A549 (cell line): ENCODE measurements at regions not wholly inside any gene's neighbourhood (a gene's known extent, or its start where the extent isn't known, plus 50 kb on each side); places are given as distances from the start of the nearest gene placed in this dataset.

ENCODE experiments used
- ATAC-seq, 2 experiments: fragments of 200-7000 bp in 1 of 2; fragments of >200 bp in 1 of 2; cut with Nextera tagmentation in 1 of 2; cut with Tn5 transposase in 1 of 2; 3 replicates each; pipeline versions ENCODE4 v1.8.0 to v1.9.1; 2018 to 2020; ENCODE audit warnings: mild to moderate bottlenecking in 1 of 2, moderate library complexity in 1 of 2
- CTCF ChIA-PET: fragments of 300-600 bp; sonication (Branson Sonifier 250); formaldehyde crosslinking; extraction: SDS; loops from one replicate; lab custom pipeline; 2021; ENCODE audit warnings: antibody characterized with exemption, inconsistent platforms; lab: Yijun Ruan, JAX
- POLR2A ChIA-PET: fragments of 350-600 bp; formaldehyde crosslinking; extraction: SDS; loops from one replicate; lab custom pipeline; 2021; ENCODE audit warnings: antibody characterized with exemption, inconsistent platforms; lab: Yijun Ruan, JAX
- DNase-seq, 2 experiments: peaks; one replicate each; pipeline versions ENCODE4 v3.0.0 to v3.0.0-alpha.2; 2011 to 2016; ENCODE audit warnings: low read depth in 1 of 2, low spot score in 1 of 2
- FAIRE-seq: peaks from 2 replicates; lab custom pipeline; 2011; peaks lifted over from hg19 to GRCh38; lab: Jason Lieb, UNC
- H3K27ac ChIP-seq, 2 experiments: fragments of >200 bp; sonication (Bioruptor Twin); formaldehyde crosslinking; 3 replicates each; pipeline ENCODE4 v1.5.1; 2016 to 2017
- H3K4me1 ChIP-seq: fragments of >200 bp; sonication (Bioruptor Twin); formaldehyde crosslinking; 3 replicates; pipeline ENCODE4 v1.6.1; 2016
- H3K4me2 ChIP-seq: fragments of >200 bp; sonication (Bioruptor Twin); formaldehyde crosslinking; 3 replicates; pipeline ENCODE4 v1.6.1; 2016
- H3K4me3 ChIP-seq: fragments of >200 bp; sonication (Bioruptor Twin); formaldehyde crosslinking; 3 replicates; pipeline ENCODE4 v1.5.1; 2016
- H3K9me3 ChIP-seq: fragments of >200 bp; sonication (Bioruptor Twin); formaldehyde crosslinking; 3 replicates; pipeline ENCODE4 v1.6.1; 2016
- ATOH8 ChIP-seq: fragments of 250-450 bp; sonication (Bioruptor Pico); IDR thresholded peaks from 2 replicates; pipeline ENCODE4 v1.5.0; 2020; ENCODE audit warnings: low read depth, mild to moderate bottlenecking, moderate library complexity
- BCL3 ChIP-seq: fragments of >200 bp; sonication (Bioruptor Twin); formaldehyde crosslinking; IDR thresholded peaks from 3 replicates; pipeline ENCODE4 v1.6.1; 2016
- BHLHE40 ChIP-seq: IDR thresholded peaks from 2 replicates; pipeline ENCODE4 v1.6.1; 2012; ENCODE audit warnings: low read depth, low read length, inconsistent platforms
- CHD2 ChIP-seq: fragments of 150-350 bp; IDR thresholded peaks from 2 replicates; pipeline ENCODE4 v1.6.1; 2014; ENCODE audit warnings: low read length; ENCODE audit not compliant: partially characterized antibody
- EHF ChIP-seq: fragments of 250-450 bp; sonication (Bioruptor Pico); IDR thresholded peaks from 2 replicates; pipeline ENCODE4 v1.5.0; 2020; ENCODE audit warnings: mild to moderate bottlenecking
- EHMT2 ChIP-seq: fragments of 200-600 bp; sonication (generic); IDR thresholded peaks from 2 replicates; pipeline ENCODE4 v1.6.1; 2016; ENCODE audit warnings: antibody characterized with exemption, low read depth, mild to moderate bottlenecking, moderate library complexity
- EP300 ChIP-seq, 2 experiments: fragments of >200 bp; sonication (Bioruptor Twin); formaldehyde crosslinking; IDR thresholded peaks; 2 replicates in 1 of 2; 3 replicates in 1 of 2; pipeline ENCODE4 v1.6.1; 2016 to 2017
- ESRRA ChIP-seq: fragments of 150-350 bp; IDR thresholded peaks from 2 replicates; pipeline ENCODE4 v1.6.1; 2014; ENCODE audit warnings: mild to moderate bottlenecking, low read length, borderline replicate concordance
- FOSB ChIP-seq: fragments of 250-450 bp; sonication (Bioruptor Pico); IDR thresholded peaks from 2 replicates; pipeline ENCODE4 v1.5.0; 2020; ENCODE audit warnings: mild to moderate bottlenecking, moderate library complexity
- FOSL2 ChIP-seq, 2 experiments: fragments of 450-650 bp in 1 of 2; fragments of >200 bp in 1 of 2; sonication (Bioruptor Twin) in 1 of 2; formaldehyde crosslinking; IDR thresholded peaks; 2 replicates each; pipeline versions ENCODE4 v1.5.0 to v1.6.1; 2016 to 2020; ENCODE audit warnings: mild to moderate bottlenecking in 1 of 2, moderate library complexity in 1 of 2
- HES2 ChIP-seq: fragments of >200 bp; sonication (Bioruptor Twin); formaldehyde crosslinking; IDR thresholded peaks from 2 replicates; pipeline ENCODE4 v1.6.1; 2016
- HOXB5 ChIP-seq: fragments of 250-450 bp; sonication (Bioruptor Pico); IDR thresholded peaks from 2 replicates; pipeline ENCODE4 v1.5.0; 2020; ENCODE audit warnings: mild to moderate bottlenecking, moderate library complexity
- MAX ChIP-seq: IDR thresholded peaks from 2 replicates; pipeline ENCODE4 v1.6.1; 2012
- NPAS2 ChIP-seq: fragments of 250-450 bp; sonication (Bioruptor Pico); IDR thresholded peaks from 2 replicates; pipeline ENCODE4 v1.8.0; 2022; ENCODE audit warnings: mild to moderate bottlenecking, moderate library complexity, borderline replicate concordance
- NR3C1 ChIP-seq: fragments of >200 bp; sonication (Bioruptor Twin); formaldehyde crosslinking; IDR thresholded peaks from 3 replicates; pipeline ENCODE4 v1.6.1; 2017
- PHF8 ChIP-seq: fragments of 200-600 bp; sonication (generic); IDR thresholded peaks from 2 replicates; pipeline ENCODE4 v1.6.1; 2016; ENCODE audit warnings: low read depth, mild to moderate bottlenecking, antibody characterized with exemption, moderate library complexity, borderline replicate concordance
- RARB ChIP-seq: fragments of 250-450 bp; sonication (Bioruptor Pico); IDR thresholded peaks from 2 replicates; pipeline ENCODE4 v1.8.0; 2021; ENCODE audit warnings: mild to moderate bottlenecking, moderate library complexity
- RNF2 ChIP-seq: fragments of 200-600 bp; sonication (generic); IDR thresholded peaks from 2 replicates; pipeline ENCODE4 v1.6.1; 2016; ENCODE audit warnings: low read depth, mild to moderate bottlenecking, antibody characterized with exemption, moderate library complexity, borderline replicate concordance
- SREBF2 ChIP-seq: fragments of 450-650 bp; IDR thresholded peaks from 2 replicates; pipeline ENCODE4 v1.6.1; 2014; ENCODE audit warnings: mild to moderate bottlenecking, moderate library complexity
- TFCP2L1 ChIP-seq: fragments of 250-450 bp; sonication (Bioruptor Pico); IDR thresholded peaks from 2 replicates; pipeline ENCODE4 v1.5.0; 2021; ENCODE audit warnings: mild to moderate bottlenecking
- TP53 ChIP-seq: fragments of 250-450 bp; sonication (Bioruptor Pico); IDR thresholded peaks from 2 replicates; pipeline ENCODE4 v1.5.0; 2021; ENCODE audit warnings: mild to moderate bottlenecking, moderate library complexity
- WGBS: methylation state at CpG from one replicate; pipeline ENCODE4 v1.1.6; 2017; ENCODE audit errors: missing lambda C conversion rate; 5-methylcytosine and 5-hydroxymethylcytosine counted together

GRCh38 chr4:96599752-96600151 is 759.9 kb downstream of the PDHA2 start (continued):
- no peak for TF ChIP-seq MAX
- no peak for TF ChIP-seq NPAS2

- TF ChIP-seq EHMT2 (no peak), ATOH8 (CRISPR knock-in tag) (no peak), ESRRA (no peak), TFCP2L1 (CRISPR knock-in tag) (no peak), EHF (CRISPR knock-in tag) (no peak), BHLHE40 (no peak), FOSB (CRISPR knock-in tag) (no peak), CHD2 (no peak), PHF8 (no peak), FOSL2 (IDR thresholded peaks at IDR 0.05) (no peak), FOSL2 (CRISPR knock-in tag; IDR thresholded peaks at IDR 0.05) (no peak), HES2 (no peak), HOXB5 (CRISPR knock-in tag) (no peak), BCL3 (no peak), RARB (CRISPR knock-in tag) (no peak), EP300 (IDR thresholded peaks at IDR 0.05) (no peak), SREBF2 (no peak), TP53 (CRISPR knock-in tag) (no peak), MAX (no peak)
- TF ChIP-seq, all 56 proteins: peak for 0
- WGBS: 38% methylated on average over 3 of the region's 3 CpGs
- ChIA-PET CTCF (no interaction called here), POLR2A (no interaction called here)
- no peak for DNase-seq
- no peaks in the 10 kb centered on the region for H3K4me1 ChIP-seq
- H3K9me3 ChIP-seq: no peaks in the 10 kb centered on the region
- H3K4me2 ChIP-seq: no peak overlapping the region
- no peak for FAIRE-seq
- H3K27ac ChIP-seq: no peak overlapping the region
- H3K4me3 ChIP-seq: no peak overlapping the region
- ATAC-seq: no peak
These were observed 762.8 kb downstream of the PDHA2 start for GRCh38 chr4:96602661-96603060.

GRCh38 chr4:96603641-96604040 is 763.7 kb downstream of the PDHA2 start:
- WGBS: 14% methylated on average over 3 of the region's 3 CpGs
- TF ChIP-seq NPAS2: no peak
- no peak for TF ChIP-seq NR3C1
- TF ChIP-seq RNF2: no peak
- Histone ChIP-seq H3K9me3 (no peaks in the 10 kb centered on the region), H3K4me2 (no peak overlapping the region), H3K27ac (no peak overlapping the region), H3K4me3 (no peak overlapping the region), H3K4me1 (no peaks in the 10 kb centered on the region)
- DNase-seq: no peak
- no peak for ATAC-seq
- CTCF ChIA-PET: no interaction called here
- FAIRE-seq: no peak
- POLR2A ChIA-PET: no interaction called here

GRCh38 chr4:96606451-96606850 is 766.6 kb downstream of the PDHA2 start:
- H3K9me3 ChIP-seq: no peaks in the 10 kb centered on the region
- ChIA-PET POLR2A (no interaction called here), CTCF (no interaction called here)
- FAIRE-seq: no peak
- no peak overlapping the region for H3K4me2 ChIP-seq
- H3K27ac ChIP-seq: no peak overlapping the region
- H3K4me1 ChIP-seq: no peaks in the 10 kb centered on the region
- H3K4me3 ChIP-seq: no peak overlapping the region
- no peak for DNase-seq
- TF ChIP-seq EP300 (IDR thresholded peaks at IDR 0.05): no peak
- ATAC-seq: no peak
